RWPE1 (cell line): ENCODE measurements at regions not wholly inside any gene's neighbourhood (a gene's known extent, or its start where the extent isn't known, plus 50 kb on each side); places are given as distances from the start of the nearest gene placed in this dataset.

ENCODE experiments used
- CTCF ChIA-PET: fragments of 350-600 bp; sonication (Branson Sonifier 250); formaldehyde crosslinking; extraction: SDS; loops from one replicate; lab custom pipeline; 2021; lab: Yijun Ruan, JAX
- POLR2A ChIA-PET: fragments of 400-600 bp; formaldehyde crosslinking; extraction: SDS; loops from one replicate; lab custom pipeline; 2020; ENCODE audit warnings: antibody characterized with exemption; ENCODE audit not compliant: low non-redundant PET; lab: Yijun Ruan, JAX
- DNase-seq: peaks from one replicate; pipeline ENCODE4 v3.0.0; 2012; ENCODE audit warnings: low spot score
- H3K27ac ChIP-seq: fragments of 450-650 bp; 2 replicates; pipeline ENCODE4 v1.5.1; 2017
- CTCF ChIP-seq: fragments of 450-650 bp; conservative IDR thresholded peaks from 2 replicates; pipeline ENCODE4 v1.5.1; 2017; ENCODE audit warnings: low read depth, mild to moderate bottlenecking

GRCh38 chr14:85711620-85712019, 181.7 kb downstream of the FLRT2 start:
- POLR2A ChIA-PET = no interaction called here
- no peak for TF ChIP-seq CTCF
- DNase-seq = no peak
- H3K27ac ChIP-seq = no peak overlapping the region
- CTCF ChIA-PET = no interaction called here
